ENCODE measurements at regions not wholly inside any gene's neighbourhood (a gene's known extent, or its start where the extent isn't known, plus 50 kb on each side); places are given as distances from the start of the nearest gene placed in this dataset.
"Not testable (repeated sequence)": the region's sequence is repeated elsewhere in the genome, so short reads cannot be mapped to it uniquely, and the experiment has no call there.

DNA sequence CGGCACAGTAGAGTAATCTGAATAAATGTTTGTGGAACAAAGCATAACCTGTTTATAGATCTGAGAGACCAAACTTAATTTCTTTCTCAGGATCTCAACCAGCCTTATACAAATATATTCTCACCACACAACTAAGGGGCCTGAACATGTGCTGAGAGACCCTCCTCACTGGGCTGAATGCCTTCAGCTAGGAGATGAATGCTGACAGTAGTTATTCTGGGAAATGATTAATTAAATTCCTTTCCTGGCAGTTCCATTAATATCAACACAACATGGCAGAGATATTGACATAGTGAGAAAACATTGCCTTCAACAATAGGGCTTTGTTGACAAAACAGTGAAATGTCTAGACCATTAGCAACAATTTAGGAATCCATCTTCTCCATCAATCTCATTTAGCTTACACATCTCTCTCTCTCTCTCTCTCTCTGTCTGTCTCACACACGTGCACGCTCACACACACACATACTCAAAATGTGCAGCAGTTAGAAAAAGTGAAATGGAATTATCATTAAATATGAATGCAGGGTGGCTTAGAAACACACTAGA, 780.8 kb upstream of the CDH8 start:
- no peak for DNase-seq

DNA sequence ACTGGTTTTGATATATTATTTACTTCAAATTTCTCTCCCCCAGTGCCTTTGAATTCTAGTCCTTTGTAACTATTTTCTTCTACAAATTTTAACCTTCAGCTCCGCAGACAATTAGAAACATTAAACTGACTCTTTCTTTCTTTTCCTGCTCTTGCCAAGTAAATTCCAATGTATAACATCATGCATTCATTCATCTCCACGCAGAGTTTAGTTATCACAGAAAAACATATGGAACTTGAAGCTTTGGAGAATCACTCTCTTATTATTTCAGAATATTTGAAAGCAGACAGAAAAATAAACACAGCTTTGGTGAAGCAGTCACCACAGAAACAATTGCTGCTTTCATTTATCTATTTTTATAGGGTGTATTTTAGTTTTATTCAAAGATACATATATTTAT, 778.7 kb upstream of the CDH8 start:
- no peak for DNase-seq

DNA sequence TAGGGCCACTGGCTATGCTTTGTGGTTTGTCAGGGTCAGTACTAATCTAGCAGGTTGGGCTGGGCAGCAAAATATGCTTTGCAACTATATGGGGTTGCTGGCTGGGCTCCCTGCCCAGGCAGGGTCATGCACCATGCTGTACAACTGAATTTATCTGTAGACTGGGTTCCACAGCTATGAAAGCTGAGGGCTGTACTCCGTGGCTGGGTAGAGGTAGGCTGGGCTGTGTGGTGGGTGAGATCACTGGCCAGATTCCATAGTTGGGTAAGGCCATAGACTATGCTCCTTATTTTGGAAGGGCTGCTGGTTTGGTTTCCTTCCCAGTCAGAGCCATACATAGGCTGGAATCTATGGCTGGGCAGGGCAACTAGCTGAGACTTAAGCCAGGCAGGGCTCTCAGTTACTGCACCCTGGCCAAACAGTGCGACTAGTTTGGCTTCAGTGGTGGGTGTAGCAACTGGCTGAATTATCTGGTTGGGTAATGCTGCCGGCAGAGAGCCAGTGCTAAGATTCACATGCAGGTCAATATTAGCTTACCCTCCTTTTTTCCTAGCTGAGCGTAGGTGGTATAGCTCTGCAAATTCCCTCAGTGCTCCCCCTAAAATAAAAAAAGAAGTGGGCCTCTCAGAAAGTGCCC, 769.1 kb upstream of the CDH8 start:
- DNase-seq = no peak

- no peak for DNase-seq
Measured at GRCh38 chr16:62794724-62795123, 758.5 kb upstream of the CDH8 start.

DNA sequence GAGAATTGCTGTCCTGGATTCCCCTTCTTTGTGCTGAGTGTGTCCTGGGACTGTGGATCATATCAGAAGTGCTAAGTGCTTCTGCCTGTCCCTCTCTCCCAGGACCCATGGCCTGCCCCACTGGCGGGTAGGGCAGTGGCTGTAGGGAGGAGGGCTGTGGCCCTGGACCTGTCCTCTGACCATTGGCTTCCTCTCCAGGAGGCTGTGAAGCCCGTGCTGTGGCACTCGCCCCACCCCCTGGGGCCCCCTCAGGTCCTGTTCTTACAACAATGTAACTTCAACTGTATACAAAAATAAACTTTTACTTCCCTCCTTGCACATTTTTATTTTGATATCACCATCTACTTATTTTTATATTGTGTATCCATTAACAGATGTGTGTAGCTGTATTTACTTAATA, 743.8 kb upstream of the CDH8 start:
- DNase-seq = not testable (repeated sequence)

GRCh38 chr16:62764572-62764971, 728.3 kb upstream of the CDH8 start:
- no peak for DNase-seq

- DNase-seq = no peak
Measured at GRCh38 chr16:62760398-62760797, 724.2 kb upstream of the CDH8 start.

- peak; percentile 49 for DNase-seq
Measured at GRCh38 chr16:62755938-62756337, 719.7 kb upstream of the CDH8 start.

GRCh38 chr16:62752854-62753253, 716.6 kb upstream of the CDH8 start:
- DNase-seq = no peak

GRCh38 chr16:62751218-62751617, 715.0 kb upstream of the CDH8 start:
- no peak for DNase-seq

- DNase-seq = no peak
Measured at GRCh38 chr16:62741692-62742091, 705.5 kb upstream of the CDH8 start.

DNA sequence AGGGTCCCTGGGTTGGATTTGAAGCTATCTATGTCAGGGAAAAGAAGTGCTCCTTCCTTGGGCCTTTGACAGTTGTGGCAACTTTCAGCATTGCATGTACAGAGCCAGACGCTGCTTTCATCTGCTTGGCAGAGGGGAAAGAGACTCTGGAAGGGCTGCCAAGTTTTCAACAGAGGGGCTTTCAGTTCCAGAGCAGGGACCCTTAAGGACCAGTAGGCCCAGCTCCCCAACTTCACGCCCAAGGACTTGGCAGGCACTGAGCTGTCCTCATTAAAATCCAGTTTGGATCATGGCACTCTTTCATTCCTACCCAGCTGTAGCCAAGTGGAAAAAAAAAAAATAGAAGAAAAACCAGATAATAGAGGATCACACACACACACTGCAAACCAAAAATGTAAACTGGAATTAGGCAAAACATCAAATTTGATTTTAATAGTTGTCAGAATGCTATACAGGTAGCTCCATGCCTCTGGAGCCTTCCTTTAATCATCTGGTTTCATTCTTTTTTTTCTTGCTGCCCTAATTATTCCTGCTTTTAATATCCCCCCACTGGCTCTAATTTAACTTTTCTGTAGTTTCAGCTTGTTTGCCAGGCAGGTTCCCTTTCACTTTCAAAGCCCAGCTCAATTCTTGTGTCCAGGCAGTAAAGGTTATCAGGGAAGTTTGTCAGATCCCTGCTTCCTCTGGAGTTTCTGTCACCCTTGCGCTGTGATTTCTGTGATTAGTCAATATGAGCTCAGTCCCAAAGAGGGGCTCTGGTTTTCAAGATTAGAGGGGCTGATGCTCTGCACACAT, 702.6 kb upstream of the CDH8 start:
- DNase-seq = no peak

- DNase-seq = no peak
Measured at GRCh38 chr16:62732092-62732491, 695.9 kb upstream of the CDH8 start.

DNA sequence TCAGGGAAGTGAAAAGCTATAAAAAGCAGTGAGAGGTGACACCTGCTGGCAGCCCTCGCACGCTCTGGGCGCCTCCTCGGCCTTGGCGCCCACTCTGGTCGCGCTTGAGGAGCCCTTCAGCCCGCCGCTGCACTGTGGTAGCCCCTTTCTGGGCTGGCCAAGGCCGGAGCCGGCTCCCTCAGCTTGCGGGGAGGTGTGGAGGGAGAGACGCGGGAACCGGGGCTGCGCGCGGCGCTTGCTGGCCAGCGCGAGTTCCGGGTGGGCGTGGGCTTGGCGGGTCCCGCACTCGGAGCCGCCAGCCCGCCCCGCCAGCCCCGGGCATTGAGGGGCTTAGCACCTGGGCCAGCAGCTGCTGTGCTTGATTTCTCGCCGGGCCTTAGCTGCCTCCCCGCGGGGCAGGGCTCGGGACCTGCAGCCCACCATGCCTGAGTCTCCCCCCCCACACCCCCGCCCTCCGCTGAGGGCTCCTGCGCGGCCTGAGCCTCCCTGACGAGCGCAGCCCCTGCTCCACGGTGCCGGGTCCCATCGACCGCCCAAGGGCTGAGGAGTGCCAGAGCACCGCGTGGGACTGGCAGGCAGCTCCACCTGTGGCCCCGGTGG, 688.5 kb upstream of the CDH8 start:
- DNase-seq = not testable (repeated sequence)

GRCh38 chr16:62720651-62721050, 684.4 kb upstream of the CDH8 start:
- DNase-seq = no peak

GRCh38 chr16:62717026-62717425, 680.8 kb upstream of the CDH8 start:
- DNase-seq = no peak

DNA sequence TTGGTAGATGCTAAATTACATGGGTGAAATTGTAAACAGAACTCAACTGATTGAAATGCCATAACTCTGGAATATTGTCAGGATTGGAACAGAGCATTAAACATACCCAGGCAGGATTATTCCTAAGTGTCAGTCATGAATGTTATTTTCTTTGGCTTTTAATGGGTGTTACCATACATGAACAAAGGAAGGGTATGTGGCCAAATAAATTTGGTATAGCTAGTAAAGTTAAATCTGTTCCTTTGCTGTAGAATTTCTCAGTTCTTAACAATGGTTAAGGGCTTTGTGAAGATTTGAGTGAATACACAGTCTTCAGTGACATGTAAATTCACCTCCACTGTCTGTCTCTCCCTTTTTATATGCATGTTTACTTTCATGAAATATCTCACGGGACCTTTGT, 679.5 kb upstream of the CDH8 start:
- no peak for DNase-seq

DNA sequence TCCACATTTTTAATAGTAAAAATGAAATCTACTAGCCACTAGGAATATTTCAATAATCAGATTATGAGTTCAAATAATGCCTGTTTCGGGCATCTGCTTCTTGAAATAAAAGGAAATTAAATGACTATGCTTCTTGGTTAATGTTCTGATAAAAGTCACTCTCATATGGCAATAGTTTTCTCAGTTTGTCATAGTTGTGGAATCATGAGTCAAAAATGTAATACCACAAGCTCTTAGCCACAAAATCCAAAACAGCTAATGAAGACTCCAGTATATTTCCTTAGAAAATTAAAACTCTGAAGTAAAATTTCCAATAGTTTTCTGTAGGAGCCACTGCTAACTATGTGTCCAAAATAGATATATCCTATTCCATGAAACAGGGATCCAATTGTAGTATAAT, 676.3 kb upstream of the CDH8 start:
- no peak for DNase-seq

DNA sequence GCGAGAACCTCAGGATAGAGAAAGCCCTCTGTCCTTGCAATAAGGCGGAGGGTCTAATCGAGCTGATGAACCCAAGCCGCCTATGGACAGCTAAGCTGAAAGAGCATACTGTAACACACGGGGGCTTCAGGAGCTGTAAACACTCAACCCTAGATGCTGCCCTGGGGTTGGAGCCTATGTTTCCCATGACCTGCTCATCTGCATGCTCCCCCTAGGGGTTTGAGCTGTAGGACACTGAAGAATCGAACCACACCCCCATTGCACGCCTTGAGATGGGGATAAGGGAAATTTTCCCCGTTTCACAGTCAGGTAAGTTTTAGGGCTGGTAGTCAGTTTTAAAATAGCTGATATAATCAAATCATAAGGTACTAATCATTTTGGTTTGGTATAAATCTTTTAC, 675.6 kb upstream of the CDH8 start:
- DNase-seq = no peak

DNA sequence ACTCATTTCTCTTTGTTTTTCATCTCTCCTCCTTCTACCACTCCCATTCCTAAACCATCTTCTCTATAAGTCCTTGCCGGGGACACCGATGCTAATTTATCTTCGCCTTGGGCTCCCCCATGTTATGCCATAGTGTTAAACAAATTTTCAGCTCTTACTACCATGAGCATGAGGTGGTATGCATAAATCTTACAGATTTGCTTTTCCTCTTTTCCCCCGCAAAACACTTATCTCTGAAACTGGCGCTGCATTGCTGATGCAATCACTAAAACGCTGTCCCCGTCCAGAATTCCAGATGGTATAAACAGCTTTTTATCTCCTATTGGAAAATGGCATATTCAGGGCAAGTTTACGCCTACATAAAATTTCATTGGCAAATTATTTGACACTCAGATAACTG, 673.6 kb upstream of the CDH8 start:
- DNase-seq = no peak

DNA sequence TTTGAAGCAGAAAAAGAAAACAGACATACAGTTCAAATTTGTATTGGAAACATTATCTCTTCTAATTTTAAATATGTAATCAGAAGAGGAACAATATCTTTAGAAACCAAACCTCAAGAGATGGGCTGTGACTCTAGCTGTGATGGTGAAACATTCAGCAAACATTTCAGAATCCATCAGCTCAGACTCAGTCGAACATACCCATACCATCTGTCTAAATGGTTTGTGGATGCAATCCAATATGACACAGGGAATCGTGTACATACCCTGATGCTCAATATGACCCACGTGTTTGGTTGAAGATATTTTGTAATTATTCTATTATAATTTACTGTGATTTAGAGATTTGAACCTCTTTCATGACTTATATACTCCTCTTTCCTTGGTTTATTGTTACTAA, 665.2 kb upstream of the CDH8 start:
- no peak for DNase-seq

GRCh38 chr16:62700426-62701294, 664.4 kb upstream of the CDH8 start:
- no peak for DNase-seq

- DNase-seq = peak; percentile 49
Measured at GRCh38 chr16:62692685-62693084, 656.4 kb upstream of the CDH8 start.
